ENCODE measurements at regions not wholly inside any gene's neighbourhood (a gene's known extent, or its start where the extent isn't known, plus 50 kb on each side); places are given as distances from the start of the nearest gene placed in this dataset.

DNA sequence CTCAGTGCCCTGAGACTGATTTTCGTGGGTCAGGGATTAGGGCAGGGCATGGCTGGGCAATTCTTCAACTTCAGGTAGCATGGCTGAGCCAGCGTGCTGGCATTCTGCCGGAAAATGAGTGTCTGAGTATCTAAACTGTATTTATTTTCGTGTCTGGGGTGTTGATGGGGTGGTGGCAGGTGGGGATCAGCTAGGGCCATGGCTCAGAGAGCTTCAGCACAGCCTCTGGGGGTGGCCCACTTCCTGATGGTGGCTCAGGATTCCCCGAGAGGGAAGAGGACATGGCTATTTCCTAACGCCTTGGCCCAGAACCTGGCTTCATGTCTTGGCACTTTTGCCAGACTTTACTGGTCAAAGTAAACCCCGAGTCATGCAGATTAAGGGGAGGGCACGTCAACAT, 260.5 kb downstream of the GADD45G start:
- Mint-ChIP-seq H3K9me3 (no peaks in the 10 kb centered on the region), H3K4me3 (no peak overlapping the region), H3K27ac (no peak overlapping the region), H3K36me3 (ENCODE audit: low read depth) (no peaks in the 10 kb centered on the region), H3K4me1 (no peaks in the 10 kb centered on the region), H3K27me3 (ENCODE audit: insufficient read depth, low read depth, poor library complexity) (peaks cover 10% of the 10 kb centered on the region)
- Histone ChIP-seq H3K4me1 (ENCODE audit: insufficient read depth) (no peaks in the 10 kb centered on the region), H4K20me1 (replicated peaks; ENCODE audit: insufficient read depth) (no peaks in the 10 kb centered on the region), H3K4me3 (no peak overlapping the region), H3K27me3 (ENCODE audit: insufficient read depth) (no peaks in the 10 kb centered on the region), H3K4me2 (no peak overlapping the region), H3F3A (replicated peaks; ENCODE audit: low read depth) (no peaks in the 10 kb centered on the region), H3K27ac (ENCODE audit: low read depth) (no peak overlapping the region), H3K79me2 (replicated peaks; ENCODE audit: insufficient read depth) (no peaks in the 10 kb centered on the region), H2AFZ (no peak overlapping the region), H3K36me3 (ENCODE audit: insufficient read depth) (no peaks in the 10 kb centered on the region), H3K9me2 (ENCODE audit: insufficient read depth) (no peaks in the 10 kb centered on the region)
- no peak for ATAC-seq
- TF ChIP-seq REST (IDR thresholded peaks at IDR 0.05; ENCODE audit: unreplicated experiment) (no peak), ZNF114 (CRISPR knock-in tag; IDR thresholded peaks at IDR 0.05) (no peak), STAT1 (IDR thresholded peaks at IDR 0.05; ENCODE audit: unreplicated experiment) (no peak), ZNF331 (CRISPR knock-in tag; IDR thresholded peaks at IDR 0.05; ENCODE audit: low read depth) (no peak), CTCF (conservative IDR thresholded peaks at IDR 0.05; ENCODE audit: low read depth in 2 of 2) (no peak), ETS1 (IDR thresholded peaks at IDR 0.05) (no peak), CREB1 (CRISPR knock-in tag; IDR thresholded peaks at IDR 0.05; ENCODE audit: low read depth) (no peak), POLR2AphosphoS5 (IDR thresholded peaks at IDR 0.05; ENCODE audit: low read depth) (no peak), EZH2phosphoT487 (IDR thresholded peaks at IDR 0.05; ENCODE audit: unreplicated experiment) (no peak), JUNB (IDR thresholded peaks at IDR 0.05; ENCODE audit: unreplicated experiment) (no peak), EZH2 (IDR thresholded peaks at IDR 0.05; ENCODE audit: low read depth, unreplicated experiment) (no peak), NANOG (IDR thresholded peaks at IDR 0.05; ENCODE audit: borderline replicate concordance) (no peak)
- TF ChIP-seq, protein P1, sequence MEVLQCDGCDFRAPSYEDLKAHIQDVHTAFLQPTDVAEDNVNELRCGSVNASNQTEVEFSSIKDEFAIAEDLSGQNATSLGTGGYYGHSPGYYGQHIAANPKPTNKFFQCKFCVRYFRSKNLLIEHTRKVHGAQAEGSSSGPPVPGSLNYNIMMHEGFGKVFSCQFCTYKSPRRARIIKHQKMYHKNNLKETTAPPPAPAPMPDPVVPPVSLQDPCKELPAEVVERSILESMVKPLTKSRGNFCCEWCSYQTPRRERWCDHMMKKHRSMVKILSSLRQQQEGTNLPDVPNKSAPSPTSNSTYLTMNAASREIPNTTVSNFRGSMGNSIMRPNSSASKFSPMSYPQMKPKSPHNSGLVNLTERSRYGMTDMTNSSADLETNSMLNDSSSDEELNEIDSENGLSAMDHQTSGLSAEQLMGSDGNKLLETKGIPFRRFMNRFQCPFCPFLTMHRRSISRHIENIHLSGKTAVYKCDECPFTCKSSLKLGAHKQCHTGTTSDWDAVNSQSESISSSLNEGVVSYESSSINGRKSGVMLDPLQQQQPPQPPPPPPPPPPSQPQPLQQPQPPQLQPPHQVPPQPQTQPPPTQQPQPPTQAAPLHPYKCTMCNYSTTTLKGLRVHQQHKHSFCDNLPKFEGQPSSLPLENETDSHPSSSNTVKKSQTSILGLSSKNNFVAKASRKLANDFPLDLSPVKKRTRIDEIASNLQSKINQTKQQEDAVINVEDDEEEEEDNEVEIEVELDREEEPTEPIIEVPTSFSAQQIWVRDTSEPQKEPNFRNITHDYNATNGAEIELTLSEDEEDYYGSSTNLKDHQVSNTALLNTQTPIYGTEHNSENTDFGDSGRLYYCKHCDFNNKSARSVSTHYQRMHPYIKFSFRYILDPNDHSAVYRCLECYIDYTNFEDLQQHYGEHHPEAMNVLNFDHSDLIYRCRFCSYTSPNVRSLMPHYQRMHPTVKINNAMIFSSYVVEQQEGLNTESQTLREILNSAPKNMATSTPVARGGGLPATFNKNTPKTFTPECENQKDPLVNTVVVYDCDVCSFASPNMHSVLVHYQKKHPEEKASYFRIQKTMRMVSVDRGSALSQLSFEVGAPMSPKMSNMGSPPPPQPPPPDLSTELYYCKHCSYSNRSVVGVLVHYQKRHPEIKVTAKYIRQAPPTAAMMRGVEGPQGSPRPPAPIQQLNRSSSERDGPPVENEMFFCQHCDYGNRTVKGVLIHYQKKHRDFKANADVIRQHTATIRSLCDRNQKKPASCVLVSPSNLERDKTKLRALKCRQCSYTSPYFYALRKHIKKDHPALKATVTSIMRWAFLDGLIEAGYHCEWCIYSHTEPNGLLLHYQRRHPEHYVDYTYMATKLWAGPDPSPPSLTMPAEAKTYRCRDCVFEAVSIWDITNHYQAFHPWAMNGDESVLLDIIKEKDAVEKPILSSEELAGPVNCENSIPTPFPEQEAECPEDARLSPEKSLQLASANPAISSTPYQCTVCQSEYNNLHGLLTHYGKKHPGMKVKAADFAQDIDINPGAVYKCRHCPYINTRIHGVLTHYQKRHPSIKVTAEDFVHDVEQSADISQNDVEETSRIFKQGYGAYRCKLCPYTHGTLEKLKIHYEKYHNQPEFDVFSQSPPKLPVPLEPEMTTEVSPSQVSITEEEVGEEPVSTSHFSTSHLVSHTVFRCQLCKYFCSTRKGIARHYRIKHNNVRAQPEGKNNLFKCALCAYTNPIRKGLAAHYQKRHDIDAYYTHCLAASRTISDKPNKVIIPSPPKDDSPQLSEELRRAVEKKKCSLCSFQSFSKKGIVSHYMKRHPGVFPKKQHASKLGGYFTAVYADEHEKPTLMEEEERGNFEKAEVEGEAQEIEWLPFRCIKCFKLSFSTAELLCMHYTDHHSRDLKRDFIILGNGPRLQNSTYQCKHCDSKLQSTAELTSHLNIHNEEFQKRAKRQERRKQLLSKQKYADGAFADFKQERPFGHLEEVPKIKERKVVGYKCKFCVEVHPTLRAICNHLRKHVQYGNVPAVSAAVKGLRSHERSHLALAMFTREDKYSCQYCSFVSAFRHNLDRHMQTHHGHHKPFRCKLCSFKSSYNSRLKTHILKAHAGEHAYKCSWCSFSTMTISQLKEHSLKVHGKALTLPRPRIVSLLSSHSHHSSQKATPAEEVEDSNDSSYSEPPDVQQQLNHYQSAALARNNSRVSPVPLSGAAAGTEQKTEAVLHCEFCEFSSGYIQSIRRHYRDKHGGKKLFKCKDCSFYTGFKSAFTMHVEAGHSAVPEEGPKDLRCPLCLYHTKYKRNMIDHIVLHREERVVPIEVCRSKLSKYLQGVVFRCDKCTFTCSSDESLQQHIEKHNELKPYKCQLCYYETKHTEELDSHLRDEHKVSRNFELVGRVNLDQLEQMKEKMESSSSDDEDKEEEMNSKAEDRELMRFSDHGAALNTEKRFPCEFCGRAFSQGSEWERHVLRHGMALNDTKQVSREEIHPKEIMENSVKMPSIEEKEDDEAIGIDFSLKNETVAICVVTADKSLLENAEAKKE (CRISPR knock-in tag; IDR thresholded peaks at IDR 0.05): no peak
- no peak for DNase-seq (ENCODE audit: low spot score)

Measured in GM23338 (cell line).